ENCODE measurements at regions not wholly inside any gene's neighbourhood (a gene's known extent, or its start where the extent isn't known, plus 50 kb on each side); places are given as distances from the start of the nearest gene placed in this dataset.

- no peak for DNase-seq (ENCODE audit: low read depth, low spot score)
Observed at GRCh38 chr4:136121426-136121825, 1410.9 kb downstream of the PCDH18 start.

GRCh38 chr4:136113921-136114320 is 1418.4 kb downstream of the PCDH18 start:
- no peak for DNase-seq (ENCODE audit: low read depth, low spot score)

- no peak for DNase-seq (ENCODE audit: low read depth, low spot score)
Observed at GRCh38 chr4:136112116-136112515, 1420.2 kb downstream of the PCDH18 start.

DNA sequence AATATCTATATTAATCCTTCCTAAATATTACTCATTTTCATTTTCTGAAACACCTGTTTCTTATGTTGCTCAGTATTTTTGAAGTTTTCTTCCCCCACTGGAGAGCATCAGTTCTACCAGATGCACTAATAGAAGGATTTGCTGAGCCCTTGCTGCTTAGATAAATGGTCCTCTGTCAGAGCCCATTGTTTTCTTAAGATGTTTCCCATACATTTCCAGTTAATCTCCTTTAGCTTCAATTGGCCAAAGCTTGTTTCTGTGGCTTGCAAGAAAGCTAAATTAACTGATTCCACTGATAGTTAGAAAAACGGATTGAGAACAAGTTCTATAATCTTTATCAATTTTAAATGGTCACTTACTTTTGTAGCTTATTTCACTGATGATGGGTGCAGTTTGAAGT is 1425.5 kb downstream of the PCDH18 start:
- no peak for DNase-seq (ENCODE audit: low read depth, low spot score)

DNA sequence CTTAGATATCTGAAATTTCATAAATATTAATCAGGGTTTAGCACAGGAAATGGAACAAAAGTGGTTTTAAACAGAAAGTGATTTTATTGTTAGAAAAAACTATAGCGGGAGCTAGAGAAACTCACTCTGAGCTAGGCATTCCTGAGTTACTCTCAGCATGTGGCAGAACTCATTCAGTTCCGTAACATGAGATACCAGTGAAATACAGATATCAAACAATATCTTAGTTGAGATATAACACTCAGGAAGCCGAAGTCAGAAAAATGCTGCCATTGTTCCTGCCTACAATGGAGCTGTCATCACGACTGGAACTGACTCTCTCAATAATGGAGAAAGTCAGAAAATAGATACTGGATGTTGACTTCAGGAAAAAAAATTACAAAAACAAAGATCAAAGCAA is 1428.7 kb downstream of the PCDH18 start:
- DNase-seq (ENCODE audit: low read depth, low spot score) = no peak

- DNase-seq (ENCODE audit: low read depth, low spot score) = no peak
Observed at GRCh38 chr4:136097676-136098075, 1434.6 kb downstream of the PCDH18 start.

DNA sequence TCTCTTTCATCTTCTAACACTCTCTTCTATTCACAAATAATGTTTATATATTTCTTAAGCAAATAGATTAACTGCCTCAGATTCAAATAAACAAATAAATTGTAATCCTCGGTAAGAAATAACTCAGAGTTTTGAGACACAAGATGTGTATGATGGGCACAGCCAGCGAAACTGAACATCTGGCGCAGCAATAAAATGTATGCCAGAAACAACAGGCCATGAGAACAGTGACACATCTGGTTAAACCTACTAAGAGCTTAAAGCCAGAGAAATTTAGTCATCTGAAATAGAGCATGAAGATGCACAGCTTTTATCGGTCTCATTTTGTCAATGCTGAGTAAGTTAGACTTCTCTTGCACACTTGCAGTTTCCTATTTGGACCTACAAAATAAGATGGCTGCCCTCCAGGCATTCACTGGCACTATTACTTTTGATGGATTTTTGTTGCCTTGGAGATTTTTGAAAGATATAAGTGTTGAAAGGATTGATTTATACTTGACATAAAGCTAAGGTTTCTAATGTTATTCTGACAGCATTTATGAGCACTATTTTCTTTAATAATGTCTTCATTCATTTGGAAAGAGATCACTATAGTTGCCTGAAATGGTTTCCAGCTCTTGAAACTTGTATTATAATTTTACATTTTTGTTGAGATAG is 1444.0 kb downstream of the PCDH18 start:
- no peak for DNase-seq (ENCODE audit: low read depth, low spot score)

DNA sequence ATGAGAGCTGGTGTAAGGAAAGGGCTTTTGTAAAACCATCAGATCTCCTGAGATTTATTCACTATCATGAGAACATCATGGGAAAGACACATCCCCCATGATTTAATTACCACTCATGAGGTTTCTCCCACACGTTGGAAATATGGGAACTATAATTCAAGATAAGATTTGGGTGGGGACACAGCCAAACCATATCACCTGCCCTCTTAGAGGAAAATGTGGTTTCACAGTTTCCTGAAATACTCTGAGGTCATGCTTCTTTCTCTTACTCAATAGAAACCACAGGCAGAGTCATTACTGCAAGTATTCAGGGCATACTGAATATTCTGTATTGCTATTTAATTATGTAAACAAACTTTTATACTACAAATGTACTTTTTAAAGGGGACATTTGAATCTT is 1453.3 kb downstream of the PCDH18 start:
- DNase-seq (ENCODE audit: low read depth, low spot score) = no peak

DNA sequence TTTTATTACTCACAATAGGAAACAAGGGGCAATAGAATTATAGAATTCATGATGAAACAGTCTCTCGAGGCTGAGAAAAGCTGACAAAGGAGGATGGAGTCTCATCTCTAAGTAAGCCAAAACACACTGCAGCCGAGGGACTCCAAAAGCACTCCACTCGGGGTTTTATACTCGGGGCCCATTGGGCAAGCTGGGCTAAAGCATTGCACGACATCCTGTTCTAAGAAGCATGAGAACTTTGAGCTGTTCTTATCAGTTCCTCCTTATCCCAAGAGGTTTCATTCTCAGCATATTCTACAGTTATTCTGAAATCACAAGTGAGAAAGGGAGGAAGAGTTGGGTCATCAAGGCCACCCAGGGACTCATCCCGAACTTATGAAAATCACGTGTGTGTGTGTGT is 1475.5 kb downstream of the PCDH18 start:
- no peak for DNase-seq (ENCODE audit: low read depth, low spot score)

GRCh38 chr4:136055360-136055759 is 1476.9 kb downstream of the PCDH18 start:
- DNase-seq (ENCODE audit: low read depth, low spot score) = no peak

GRCh38 chr4:136036744-136037143 is 1495.5 kb downstream of the PCDH18 start:
- no peak for DNase-seq (ENCODE audit: low read depth, low spot score)

DNA sequence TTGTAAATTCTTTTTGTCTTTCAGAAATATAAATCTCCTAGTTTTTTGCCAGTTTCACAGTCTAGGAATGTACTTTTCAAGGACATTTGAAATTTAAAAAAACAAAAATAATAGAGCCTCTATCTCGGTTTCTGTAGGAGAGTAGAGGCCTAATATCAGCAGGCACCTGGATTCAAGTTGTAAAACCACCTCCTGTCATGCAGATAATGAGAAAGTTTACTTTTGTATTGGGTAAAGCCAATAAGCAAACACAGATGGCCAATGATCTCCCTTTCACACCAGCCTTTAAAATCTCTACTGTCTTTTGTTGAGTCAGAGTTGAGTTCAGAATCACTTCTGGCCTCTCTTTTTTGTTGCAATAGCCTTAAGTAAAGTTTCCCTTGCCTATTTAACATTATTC is 1499.9 kb downstream of the PCDH18 start:
- no peak for DNase-seq (ENCODE audit: low read depth, low spot score)

- peak; percentile 78 for DNase-seq (ENCODE audit: low read depth, low spot score)
Observed at GRCh38 chr4:136025540-136025939, 1506.8 kb downstream of the PCDH18 start.

DNA sequence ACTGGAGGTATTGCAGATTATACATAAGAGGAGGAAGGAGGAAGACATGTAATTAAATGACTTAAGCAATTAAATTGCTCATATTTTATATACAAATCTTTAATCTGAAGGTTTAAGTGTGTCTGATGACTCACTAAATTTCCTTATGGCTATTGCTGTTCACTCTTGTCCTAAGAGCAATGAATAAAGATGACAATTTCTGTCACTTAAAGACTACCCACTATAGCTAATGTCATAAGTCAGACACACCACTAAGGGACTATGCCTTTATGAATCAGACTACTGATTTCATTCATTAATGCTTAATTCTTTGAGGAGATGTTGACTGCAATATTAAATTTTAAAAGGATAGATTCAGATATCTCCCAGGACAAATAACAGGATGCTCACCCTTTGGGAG is 1514.7 kb downstream of the PCDH18 start:
- DNase-seq (ENCODE audit: low read depth, low spot score) = no peak

GRCh38 chr4:136012220-136012619 is 1520.1 kb downstream of the PCDH18 start:
- DNase-seq (ENCODE audit: low read depth, low spot score) = no peak

- no peak for DNase-seq (ENCODE audit: low read depth, low spot score)
Observed at GRCh38 chr4:136009258-136009832, 1522.9 kb downstream of the PCDH18 start.

DNA sequence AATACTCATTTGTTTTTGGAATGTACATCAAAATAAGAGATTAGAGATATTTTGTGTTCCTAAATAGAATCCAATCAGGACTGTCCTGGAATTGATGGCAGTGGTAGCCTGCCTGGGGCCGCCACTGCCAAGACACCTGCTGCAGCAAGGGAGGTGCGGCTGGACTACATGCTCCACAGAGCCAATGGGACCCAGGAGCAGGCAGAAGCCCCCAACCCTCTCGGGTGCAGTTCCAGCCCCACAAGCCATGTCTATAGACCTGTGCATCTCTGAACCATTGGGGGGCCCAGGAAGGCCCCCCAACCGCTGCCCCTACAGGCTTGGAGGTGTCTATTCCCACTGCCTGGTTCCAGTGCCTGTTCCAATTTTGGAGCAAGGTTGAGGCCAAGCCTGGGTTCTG is 1524.3 kb downstream of the PCDH18 start:
- DNase-seq (ENCODE audit: low read depth, low spot score) = no peak

DNA sequence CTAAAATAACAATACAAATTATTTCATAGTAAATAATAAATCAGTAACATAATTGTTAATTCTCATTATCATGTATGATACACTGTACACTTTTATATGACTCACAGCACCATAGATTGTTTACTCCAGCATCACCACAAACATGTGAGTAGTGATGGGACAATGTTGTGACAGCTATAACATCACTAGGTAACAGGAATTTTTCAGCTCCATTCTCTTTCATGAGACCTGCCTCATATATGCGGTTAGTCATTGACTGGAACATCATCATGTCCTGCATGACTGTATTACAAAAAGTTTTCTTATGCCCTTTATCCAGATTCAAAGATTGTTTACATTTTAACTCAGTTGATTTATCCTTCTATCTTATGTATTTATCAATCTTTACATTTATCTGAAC is 1530.0 kb downstream of the PCDH18 start:
- no peak for DNase-seq (ENCODE audit: low read depth, low spot score)

DNA sequence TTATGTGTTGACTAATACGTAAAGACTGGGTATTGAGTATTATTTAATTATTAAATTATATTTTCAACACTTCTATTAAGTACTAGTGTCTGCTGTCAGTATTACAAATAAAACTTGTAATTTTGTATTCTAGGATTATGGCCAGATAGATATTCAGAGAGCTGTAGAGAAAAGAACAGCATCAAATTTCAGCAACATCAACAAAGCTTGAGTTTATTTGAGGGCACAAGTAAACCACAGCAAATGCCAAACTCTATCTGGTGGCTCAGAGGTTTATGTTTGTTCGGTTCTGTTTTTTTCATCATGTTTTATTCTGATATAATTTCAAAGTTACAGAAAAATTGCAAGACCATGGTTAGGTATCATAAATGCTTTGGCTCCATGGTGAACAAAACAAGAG is 1530.5 kb downstream of the PCDH18 start:
- DNase-seq (ENCODE audit: low read depth, low spot score) = no peak

DNA sequence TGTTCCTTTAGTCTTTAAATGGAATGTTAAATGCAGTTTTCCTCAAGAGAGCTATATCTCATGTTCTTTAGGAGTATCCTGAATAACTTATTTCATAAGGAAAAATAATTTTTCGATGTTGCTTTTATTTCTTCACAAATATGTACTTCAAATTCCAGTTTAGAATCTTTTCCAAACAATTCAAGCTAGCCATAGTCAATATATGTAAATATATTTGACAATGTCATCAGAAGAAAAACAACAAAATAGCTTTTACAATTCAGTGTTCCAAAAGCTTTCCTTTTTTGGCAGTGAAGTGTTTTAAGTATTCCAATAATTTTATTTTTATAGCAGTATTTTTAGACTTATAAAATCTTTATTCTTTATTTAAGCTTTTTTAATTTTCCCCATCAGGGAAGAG is 1532.0 kb downstream of the PCDH18 start:
- no peak for DNase-seq (ENCODE audit: low read depth, low spot score)

DNA sequence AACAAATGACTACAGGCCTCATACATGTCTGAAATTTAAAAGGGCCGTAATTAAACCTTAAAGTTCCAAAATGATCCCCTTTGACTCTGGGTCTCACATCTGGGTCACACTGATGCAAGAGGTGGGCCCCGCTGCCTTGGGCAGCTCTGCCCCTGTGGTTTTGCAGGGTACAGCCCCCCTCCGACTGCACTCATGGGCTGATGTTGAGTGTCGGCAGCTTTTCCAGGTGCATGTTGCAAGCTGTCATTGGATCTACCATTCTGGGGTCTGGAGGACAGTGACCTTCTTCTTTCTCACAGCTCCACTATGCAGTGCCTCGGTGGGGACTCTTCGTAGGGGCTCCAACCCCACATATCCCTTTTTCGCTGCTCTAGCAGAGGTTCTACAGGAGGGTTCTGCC is 1537.9 kb downstream of the PCDH18 start:
- no peak for DNase-seq (ENCODE audit: low read depth, low spot score)

DNA sequence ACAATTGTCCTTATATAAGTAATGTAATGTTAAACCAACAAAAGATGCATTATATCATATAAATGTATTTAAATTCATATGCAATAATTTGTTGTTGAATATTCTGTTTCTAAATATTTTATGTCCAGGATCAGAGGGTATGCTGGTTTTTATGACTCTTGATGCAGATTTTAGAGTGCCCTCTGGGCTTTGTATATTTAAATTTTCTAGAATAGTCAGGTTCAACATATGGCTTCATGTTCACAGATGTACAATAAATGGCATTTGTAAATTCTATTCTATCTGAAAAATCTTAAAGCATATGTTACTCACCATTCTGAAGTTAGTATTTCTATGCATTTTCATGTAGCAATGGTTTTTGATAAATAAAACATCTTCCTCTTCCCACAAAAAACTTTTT is 1555.4 kb downstream of the PCDH18 start:
- no peak for DNase-seq (ENCODE audit: low read depth, low spot score)

DNA sequence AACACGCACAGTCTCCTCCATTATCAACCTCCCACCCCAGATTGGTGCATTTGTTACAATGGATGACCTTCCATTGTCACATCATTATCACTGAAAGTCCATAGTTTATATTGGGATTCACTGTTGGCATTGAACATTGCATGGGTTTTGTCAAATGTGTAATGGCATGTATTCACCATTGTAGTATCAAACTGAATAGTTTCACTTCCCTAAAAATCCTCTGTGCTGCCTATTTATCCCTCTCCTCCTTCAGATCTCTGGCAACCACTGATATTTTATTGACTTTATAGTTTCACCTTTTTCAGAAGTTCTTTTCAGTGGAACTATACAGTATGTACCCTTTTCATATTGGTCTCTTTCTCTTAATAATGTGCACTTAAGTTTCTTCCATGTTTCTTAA is 1565.4 kb downstream of the PCDH18 start:
- no peak for DNase-seq (ENCODE audit: low read depth, low spot score)

DNA sequence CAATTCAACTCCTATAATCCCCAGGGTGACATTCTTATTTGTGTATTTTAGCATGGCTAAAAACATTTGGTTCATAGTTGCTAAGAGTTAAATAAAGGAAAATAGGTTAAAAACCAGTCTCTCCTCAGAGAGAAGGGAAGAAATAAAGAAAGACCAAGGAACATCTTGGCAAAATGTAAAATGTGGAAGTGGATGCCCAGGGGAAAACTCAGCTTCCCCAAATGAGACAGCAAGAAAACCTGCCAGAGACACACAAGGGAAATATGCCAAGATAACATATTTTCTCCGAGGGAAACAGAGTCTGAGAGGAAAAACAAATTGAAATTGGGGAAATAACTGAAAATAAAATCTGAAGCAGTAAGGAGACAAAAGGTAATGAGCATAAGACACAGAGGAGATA is 1569.3 kb downstream of the PCDH18 start:
- DNase-seq (ENCODE audit: low read depth, low spot score) = no peak

Measured in ELF-1 (cell line).